HCT116 (cell line): ENCODE measurements at regions not wholly inside any gene's neighbourhood (a gene's known extent, or its start where the extent isn't known, plus 50 kb on each side); places are given as distances from the start of the nearest gene placed in this dataset.

Experiments used
- ATAC-seq: fragments of 200-7000 bp; cut with Tn5 transposase; 2 replicates; pipeline ENCODE4 v1.9.1; 2020; ENCODE audit warnings: mild to moderate bottlenecking, moderate library complexity
- BruUV-seq: library from RNA; stranded (reverse); fragments of 400-500 nt; replicated peaks from 2 replicates; lab custom pipeline; 2021; lab: Mats Ljungman, UMichigan
- CTCF ChIA-PET: fragments of 300-600 bp; sonication (Branson Sonifier 250); formaldehyde crosslinking; loops from one replicate; lab custom pipeline; 2021; ENCODE audit warnings: antibody characterized with exemption; lab: Charles Lee
- POLR2A ChIA-PET: fragments of 300-600, 350-600 bp; sonication (Branson Sonifier 250); formaldehyde crosslinking; loops from one replicate; lab custom pipeline; 2021; ENCODE audit warnings: antibody characterized with exemption; lab: Charles Lee
- RAD21 ChIA-PET, 2 experiments: fragments of 300-600 bp; sonication (Branson Sonifier 250); formaldehyde crosslinking; loops; one replicate each; lab custom pipeline; 2023; ENCODE audit warnings: low total read pairs in 2 of 2; ENCODE audit not compliant: uncharacterized antibody in 2 of 2, unreplicated experiment in 2 of 2, low non-redundant PET in 1 of 2; lab: Charles Lee
- DNase-seq: peaks from one replicate; pipeline ENCODE4 v3.0.0-alpha.2; 2010; ENCODE audit warnings: low read depth, low spot score
- H2AFZ ChIP-seq: fragments of 200-600 bp; shearing (Covaris generic), sonication (generic); 2 replicates; pipeline ENCODE4 v1.6.1; 2017; ENCODE audit warnings: low read depth, mixed run types, mixed read lengths, antibody characterized with exemption, low read length; ENCODE audit not compliant: poor library complexity, severe bottlenecking
- H3K27ac ChIP-seq: 2 replicates; pipeline ENCODE4 v1.5.1; 2012; ENCODE audit warnings: low read depth, low read length
- H3K27me3 ChIP-seq: fragments of 200-600 bp; sonication (generic); 2 replicates; pipeline ENCODE4 v1.6.1; 2016; ENCODE audit warnings: mixed run types, low read length, mixed read lengths; ENCODE audit not compliant: insufficient read depth
- H3K36me3 ChIP-seq, 2 experiments: fragments of 200-500 bp in 1 of 2; fragments of 200-600 bp in 1 of 2; sonication (Bioruptor generic) in 1 of 2; sonication (generic) in 1 of 2; 2 replicates each; pipeline versions ENCODE4 v1.5.1 to v1.6.1; 2014 to 2016; ENCODE audit warnings: low read length in 2 of 2, inconsistent platforms in 1 of 2, mixed read lengths in 1 of 2, mixed run types in 1 of 2; ENCODE audit not compliant: insufficient read depth in 2 of 2, control insufficient read depth in 1 of 2
- H3K4me1 ChIP-seq, 2 experiments: fragments of 200-600 bp in 1 of 2; sonication (generic) in 1 of 2; 2 replicates each; pipeline versions ENCODE4 v1.5.1 to v1.6.1; 2012 to 2017; ENCODE audit warnings: low read length in 2 of 2, inconsistent platforms in 1 of 2, mild to moderate bottlenecking in 1 of 2, mixed read lengths in 1 of 2, mixed run types in 1 of 2, moderate library complexity in 1 of 2; ENCODE audit not compliant: insufficient read depth in 2 of 2, control insufficient read depth in 1 of 2
- H3K4me2 ChIP-seq: fragments of 200-600 bp; sonication (generic); 2 replicates; pipeline ENCODE4 v1.6.1; 2017; ENCODE audit warnings: mixed run types, low read length, mixed read lengths
- H3K4me3 ChIP-seq, 2 experiments: fragments of 200-600 bp in 1 of 2; sonication (generic) in 1 of 2; replicated peaks in 1 of 2; 2 replicates each; pipeline ENCODE4 v1.5.1; 2011 to 2016; ENCODE audit warnings: low read length in 2 of 2, control low read depth in 1 of 2, low read depth in 1 of 2, mild to moderate bottlenecking in 1 of 2, mixed read lengths in 1 of 2, mixed run types in 1 of 2
- H3K79me2 ChIP-seq: fragments of 200-600 bp; sonication (generic); 2 replicates; pipeline ENCODE4 v1.6.1; 2017; ENCODE audit warnings: mild to moderate bottlenecking, mixed run types, low read length, moderate library complexity, mixed read lengths; ENCODE audit not compliant: insufficient read depth
- H3K9ac ChIP-seq: fragments of 200-600 bp; sonication (generic); 2 replicates; pipeline ENCODE4 v1.6.1; 2016; ENCODE audit warnings: low read length, mixed read lengths
- H3K9me2 ChIP-seq: fragments of 200-600 bp; sonication (generic), shearing (Covaris generic); 2 replicates; pipeline ENCODE4 v1.6.1; 2017; ENCODE audit warnings: mixed run types, mild to moderate bottlenecking, moderate library complexity; ENCODE audit not compliant: insufficient read depth
- H3K9me3 ChIP-seq, 2 experiments: fragments of 200-500 bp in 1 of 2; fragments of 200-600 bp in 1 of 2; sonication (Bioruptor generic) in 1 of 2; sonication (generic) in 1 of 2; 2 replicates each; pipeline ENCODE4 v1.6.1; 2014 to 2017; ENCODE audit warnings: low read length in 2 of 2, mixed read lengths in 2 of 2, inconsistent platforms in 1 of 2, low read depth in 1 of 2, mild to moderate bottlenecking in 1 of 2, mixed run types in 1 of 2, moderate library complexity in 1 of 2; ENCODE audit not compliant: control insufficient read depth in 1 of 2, insufficient read depth in 1 of 2
- H4K20me1 ChIP-seq: fragments of 200-600 bp; sonication (generic), shearing (Covaris generic); 2 replicates; pipeline ENCODE4 v1.6.1; 2017; ENCODE audit warnings: mixed run types, mild to moderate bottlenecking, moderate library complexity; ENCODE audit not compliant: insufficient read depth
- EGR1 ChIP-seq: IDR thresholded peaks from 2 replicates; pipeline ENCODE4 v1.6.1; 2012; ENCODE audit warnings: low read depth
- ELF1 ChIP-seq: IDR thresholded peaks from 2 replicates; pipeline ENCODE4 v1.6.1; 2012; ENCODE audit warnings: low read depth, borderline replicate concordance
- EZH2 ChIP-seq: fragments of 200-600 bp; sonication (generic); IDR thresholded peaks from 2 replicates; pipeline ENCODE4 v1.6.1; 2017; ENCODE audit warnings: antibody characterized with exemption, mixed run types
- REST ChIP-seq: IDR thresholded peaks from 2 replicates; pipeline ENCODE4 v1.6.1; 2012; ENCODE audit warnings: low read depth
- SRF ChIP-seq: IDR thresholded peaks from 2 replicates; pipeline ENCODE4 v1.6.1; 2012; ENCODE audit warnings: low read depth
- YY1 ChIP-seq: IDR thresholded peaks from 2 replicates; pipeline ENCODE4 v1.6.1; 2011; ENCODE audit warnings: low read length, low read depth, moderate library complexity, mild to moderate bottlenecking; ENCODE audit not compliant: insufficient replicate concordance; ENCODE audit errors: extremely low read depth
- ZBTB33 ChIP-seq: IDR thresholded peaks from 2 replicates; pipeline ENCODE4 v1.6.1; 2011; ENCODE audit warnings: mild to moderate bottlenecking, low read length, moderate library complexity; ENCODE audit not compliant: insufficient replicate concordance; ENCODE audit errors: extremely low read depth
- intact Hi-C: fragments of 100-400 bp; cut with micrococcal nuclease; formaldehyde crosslinking; loops from 2 replicates; pipeline ENCODE4 v1.10.0; 2022

GRCh38 chr13:78138756-78139155 lies 220.1 kb upstream of the EDNRB start:
- H2AFZ ChIP-seq = no peak overlapping the region
- no peak for TF ChIP-seq REST
- TF ChIP-seq YY1 = no peak
- no peak for TF ChIP-seq ZBTB33
- TF ChIP-seq ELF1 = no peak
- TF ChIP-seq EGR1 = no peak
- TF ChIP-seq SRF = no peak
- TF ChIP-seq EZH2 = no peak
- TF ChIP-seq, all 23 proteins: peak for 0
- POLR2A ChIA-PET = no interaction called here
- Histone ChIP-seq H3K9me3 (no peaks in the 10 kb centered on the region), H3K4me1 (no peaks in the 10 kb centered on the region), H3K9ac (no peak overlapping the region), H3K36me3 (no peaks in the 10 kb centered on the region), H3K4me3 (no peak overlapping the region), H3K79me2 (no peaks in the 10 kb centered on the region), H3K27ac (no peak overlapping the region), H3K27me3 (no peaks in the 10 kb centered on the region), H4K20me1 (no peaks in the 10 kb centered on the region), H3K4me2 (no peak overlapping the region), H3K9me2 (no peaks in the 10 kb centered on the region)
- intact Hi-C loops = loop anchor here (5.0 to 10.0 kb wide), 3 partner anchors 566 to 1404 kb away; no protein-coding TSS in a partner anchor
- CTCF ChIA-PET = interaction anchor here (1.0 to 1.4 kb wide), 2 partner anchors 102 to 845 kb away, joined by 3 read pairs; no protein-coding TSS in a partner anchor
- ATAC-seq (no peak), DNase-seq (no peak)
- no TSS peak for BruUV-seq
- RAD21 ChIA-PET = no interaction called here
